HCT116 (cell line): ENCODE measurements at regions not wholly inside any gene's neighbourhood (a gene's known extent, or its start where the extent isn't known, plus 50 kb on each side); places are given as distances from the start of the nearest gene placed in this dataset.

Experiments used
- EGR1 ChIP-seq: IDR thresholded peaks from 2 replicates; pipeline ENCODE4 v1.6.1; 2012; ENCODE audit warnings: low read depth
- POLR2AphosphoS5 ChIP-seq: IDR thresholded peaks from 2 replicates; pipeline ENCODE4 v1.6.1; 2011; ENCODE audit warnings: mild to moderate bottlenecking, low read depth, low read length, moderate library complexity
- SRF ChIP-seq: IDR thresholded peaks from 2 replicates; pipeline ENCODE4 v1.6.1; 2012; ENCODE audit warnings: low read depth
- TCF7L2 ChIP-seq: IDR thresholded peaks from 2 replicates; pipeline ENCODE4 v1.7.0; 2011; ENCODE audit warnings: borderline replicate concordance, inconsistent platforms; ENCODE audit not compliant: insufficient read depth, insufficient read length; ENCODE audit errors: extremely low read depth
- YY1 ChIP-seq: IDR thresholded peaks from 2 replicates; pipeline ENCODE4 v1.6.1; 2011; ENCODE audit warnings: low read length, low read depth, moderate library complexity, mild to moderate bottlenecking; ENCODE audit not compliant: insufficient replicate concordance; ENCODE audit errors: extremely low read depth
- ZNF274 ChIP-seq: fragments of 200-500 bp; sonication (Bioruptor generic); IDR thresholded peaks from 2 replicates; pipeline ENCODE4 v1.6.1; 2014; ENCODE audit warnings: mild to moderate bottlenecking, low read depth, low read length, inconsistent platforms
- TF ChIP-seq, protein P1 (sequence below), 3 experiments: fragments of 200-600 bp in 1 of 3; sonication (generic) in 1 of 3; IDR thresholded peaks in 2 of 3; conservative IDR thresholded peaks in 1 of 3; 2 replicates each; pipeline ENCODE4 v1.5.1; 2012 to 2017; ENCODE audit warnings: low read depth in 2 of 3, low read length in 2 of 3, antibody characterized with exemption in 1 of 3, borderline replicate concordance in 1 of 3, control low read depth in 1 of 3, mild to moderate bottlenecking in 1 of 3, mixed read lengths in 1 of 3, mixed run types in 1 of 3, moderate library complexity in 1 of 3; ENCODE audit not compliant: insufficient read depth in 1 of 3

DNA sequence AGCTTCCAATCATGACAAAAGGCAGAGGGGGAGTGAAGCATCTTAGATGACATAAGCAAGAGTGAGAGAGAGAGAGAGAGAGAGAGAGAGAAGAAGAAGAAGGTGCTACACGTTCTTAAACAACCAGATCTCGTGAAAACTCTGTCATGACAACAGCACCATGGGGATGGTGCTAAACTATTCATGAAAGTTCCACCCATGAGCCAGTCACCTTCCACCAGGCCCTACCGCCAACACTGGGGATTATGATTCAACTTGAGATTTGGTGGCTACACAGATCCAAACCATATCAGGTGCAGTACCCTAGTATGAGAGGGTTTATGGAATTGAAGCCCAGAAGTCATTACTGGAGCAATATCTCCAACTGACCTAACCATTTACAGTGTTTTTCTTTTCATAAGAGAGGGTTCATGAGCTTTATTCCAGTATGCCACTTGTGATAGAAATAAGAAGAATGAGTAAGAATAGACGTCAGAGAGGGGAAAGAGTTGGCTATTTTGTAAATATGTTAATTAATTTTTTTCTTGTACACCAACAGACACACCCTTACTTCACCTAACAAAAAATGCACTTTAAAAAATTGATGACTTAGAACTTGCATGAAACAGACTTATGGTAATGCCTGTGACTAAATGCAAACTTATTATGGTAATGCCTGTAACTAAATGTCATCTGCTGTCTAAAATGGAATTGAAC is 680.4 kb upstream of the ITGA1 start:
- TF ChIP-seq YY1 (no peak), SRF (no peak), EGR1 (no peak), POLR2AphosphoS5 (no peak), TCF7L2 (no peak), ZNF274 (no peak)
- TF ChIP-seq, protein P1, sequence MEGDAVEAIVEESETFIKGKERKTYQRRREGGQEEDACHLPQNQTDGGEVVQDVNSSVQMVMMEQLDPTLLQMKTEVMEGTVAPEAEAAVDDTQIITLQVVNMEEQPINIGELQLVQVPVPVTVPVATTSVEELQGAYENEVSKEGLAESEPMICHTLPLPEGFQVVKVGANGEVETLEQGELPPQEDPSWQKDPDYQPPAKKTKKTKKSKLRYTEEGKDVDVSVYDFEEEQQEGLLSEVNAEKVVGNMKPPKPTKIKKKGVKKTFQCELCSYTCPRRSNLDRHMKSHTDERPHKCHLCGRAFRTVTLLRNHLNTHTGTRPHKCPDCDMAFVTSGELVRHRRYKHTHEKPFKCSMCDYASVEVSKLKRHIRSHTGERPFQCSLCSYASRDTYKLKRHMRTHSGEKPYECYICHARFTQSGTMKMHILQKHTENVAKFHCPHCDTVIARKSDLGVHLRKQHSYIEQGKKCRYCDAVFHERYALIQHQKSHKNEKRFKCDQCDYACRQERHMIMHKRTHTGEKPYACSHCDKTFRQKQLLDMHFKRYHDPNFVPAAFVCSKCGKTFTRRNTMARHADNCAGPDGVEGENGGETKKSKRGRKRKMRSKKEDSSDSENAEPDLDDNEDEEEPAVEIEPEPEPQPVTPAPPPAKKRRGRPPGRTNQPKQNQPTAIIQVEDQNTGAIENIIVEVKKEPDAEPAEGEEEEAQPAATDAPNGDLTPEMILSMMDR (IDR thresholded peaks at IDR 0.05 in 2 of 3, conservative IDR thresholded peaks at IDR 0.05 in 1 of 3; ENCODE audit: borderline replicate concordance in 1 of 3, insufficient read depth in 1 of 3, low read depth in 2 of 3, low read length in 2 of 3), result no peak
